Kidney tubule cell (primary cell): ENCODE measurements at regions not wholly inside any gene's neighbourhood (a gene's known extent, or its start where the extent isn't known, plus 50 kb on each side); places are given as distances from the start of the nearest gene placed in this dataset.
A peak's percentile ranks its signal among the peaks of the same experiment; 100 is the strongest.
"Not testable (repeated sequence)": the region's sequence is repeated elsewhere in the genome, so short reads cannot be mapped to it uniquely, and the experiment has no call there.

Experiments
- DNase-seq: peaks from one replicate; pipeline ENCODE4 v3.0.0-alpha.2; 2018; ENCODE audit warnings: low spot score

GRCh38 chr9:1871626-1872419, 143.3 kb upstream of the SMARCA2 start:
- DNase-seq = no peak

GRCh38 chr9:1875251-1875851, 139.8 kb upstream of the SMARCA2 start:
- DNase-seq = no peak

GRCh38 chr9:1875921-1876448, 139.2 kb upstream of the SMARCA2 start:
- DNase-seq = peak; percentile 8

- DNase-seq = no peak
Measured at GRCh38 chr9:1876891-1877496, 138.2 kb upstream of the SMARCA2 start.

- DNase-seq = no peak
Measured at GRCh38 chr9:1877951-1878350, 137.2 kb upstream of the SMARCA2 start.

GRCh38 chr9:1878811-1879210, 136.3 kb upstream of the SMARCA2 start:
- DNase-seq = no peak

GRCh38 chr9:1879501-1879900, 135.6 kb upstream of the SMARCA2 start:
- no peak for DNase-seq

GRCh38 chr9:1880038-1880565, 135.0 kb upstream of the SMARCA2 start:
- DNase-seq = no peak

GRCh38 chr9:1881708-1882295, 133.3 kb upstream of the SMARCA2 start:
- no peak for DNase-seq

GRCh38 chr9:1882711-1883403, 132.3 kb upstream of the SMARCA2 start:
- DNase-seq = no peak

- DNase-seq = no peak
Measured at GRCh38 chr9:1890201-1890600, 124.9 kb upstream of the SMARCA2 start.

- DNase-seq = no peak
Measured at GRCh38 chr9:1890816-1891215, 124.3 kb upstream of the SMARCA2 start.

GRCh38 chr9:1903080-1903704, 112.0 kb upstream of the SMARCA2 start:
- DNase-seq = not testable (repeated sequence)

GRCh38 chr9:1907465-1907864, 107.7 kb upstream of the SMARCA2 start:
- no peak for DNase-seq

GRCh38 chr9:1909322-1909721, 105.8 kb upstream of the SMARCA2 start:
- no peak for DNase-seq

GRCh38 chr9:1910269-1910811, 104.8 kb upstream of the SMARCA2 start:
- no peak for DNase-seq

- no peak for DNase-seq
Measured at GRCh38 chr9:1913631-1914330, 101.4 kb upstream of the SMARCA2 start.

GRCh38 chr9:1916095-1916494, 99.1 kb upstream of the SMARCA2 start:
- no peak for DNase-seq

GRCh38 chr9:1916655-1917054, 98.5 kb upstream of the SMARCA2 start:
- no peak for DNase-seq

- DNase-seq = no peak
Measured at GRCh38 chr9:1917396-1917935, 97.7 kb upstream of the SMARCA2 start.
